Duodenal mucosa (tissue), 2 donors: ENCODE measurements at regions not wholly inside any gene's neighbourhood (a gene's known extent, or its start where the extent isn't known, plus 50 kb on each side); places are given as distances from the start of the nearest gene placed in this dataset.

Experiments used
- H3K27ac ChIP-seq: one replicate; pipeline ENCODE4 v1.7.0; 2013; ENCODE audit warnings: low read depth, low read length
- H3K27me3 ChIP-seq, 2 donors: one replicate each; pipeline ENCODE4 v1.7.0; 2013; ENCODE audit warnings: low read length in 2 of 2, control low read depth in 1 of 2; ENCODE audit not compliant: insufficient read depth in 2 of 2, control insufficient read depth in 1 of 2
- H3K36me3 ChIP-seq, 2 donors: one replicate each; pipeline ENCODE4 v1.7.0; 2013; ENCODE audit warnings: low read length in 2 of 2, control low read depth in 1 of 2; ENCODE audit not compliant: insufficient read depth in 2 of 2, control insufficient read depth in 1 of 2
- H3K4me1 ChIP-seq, 2 donors: one replicate each; pipeline ENCODE4 v1.7.0; 2013; ENCODE audit warnings: low read length in 2 of 2, control low read depth in 1 of 2; ENCODE audit not compliant: insufficient read depth in 2 of 2, control insufficient read depth in 1 of 2
- H3K4me3 ChIP-seq, 2 donors: one replicate each; pipeline ENCODE4 v1.7.0; 2013; ENCODE audit warnings: low read length in 2 of 2, low read depth in 1 of 2
- H3K9ac ChIP-seq, 2 donors: one replicate each; pipeline ENCODE4 v1.7.0; 2013; ENCODE audit warnings: low read length in 2 of 2, low read depth in 1 of 2
- H3K9me3 ChIP-seq, 2 donors: one replicate each; pipeline ENCODE4 v1.7.0; 2013; ENCODE audit warnings: low read length in 2 of 2, control low read depth in 1 of 2; ENCODE audit not compliant: control insufficient read depth in 1 of 2

DNA sequence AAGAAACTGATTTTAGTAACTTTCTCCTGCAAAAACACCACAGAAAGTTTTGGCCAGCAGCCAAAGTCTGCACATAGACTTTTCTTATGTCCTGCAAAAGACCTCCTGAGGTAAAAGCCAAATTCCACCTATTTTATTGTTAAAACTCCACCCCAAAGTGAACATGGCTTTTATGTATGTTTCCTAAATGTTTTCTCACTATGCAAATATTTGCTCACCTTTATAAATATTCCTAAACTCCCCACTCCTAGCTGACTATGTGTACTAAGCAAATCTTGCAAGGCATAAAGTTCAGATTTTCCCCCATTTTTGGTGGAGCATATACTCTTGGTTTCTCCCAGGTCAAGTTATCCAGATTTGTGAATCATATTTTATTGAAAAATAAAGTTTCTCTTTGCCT is 446.2 kb downstream of the DNAH5 start:
- Histone ChIP-seq H3K27ac (no peak overlapping the region), H3K4me1 (no peaks in the 10 kb centered on the region), H3K36me3 (no peaks in the 10 kb centered on the region), H3K4me3 (no peak overlapping the region), H3K9ac (no peak overlapping the region), H3K27me3 (no peaks in the 10 kb centered on the region), H3K9me3 (no peaks in the 10 kb centered on the region)

- Histone ChIP-seq H3K4me1 (no peaks in the 10 kb centered on the region), H3K27ac (no peak overlapping the region), H3K36me3 (no peaks in the 10 kb centered on the region), H3K4me3 (no peak overlapping the region), H3K9me3 (no peaks in the 10 kb centered on the region), H3K9ac (no peak overlapping the region), H3K27me3 (no peaks in the 10 kb centered on the region)
Observed at GRCh38 chr5:13488254-13488931, 456.1 kb downstream of the DNAH5 start.

- no peaks in the 10 kb centered on the region for H3K36me3 ChIP-seq
Observed at GRCh38 chr5:13480834-13481233, 463.7 kb downstream of the DNAH5 start.

GRCh38 chr5:13478831-13479465 is 465.5 kb downstream of the DNAH5 start:
- Histone ChIP-seq H3K27ac (no peak overlapping the region), H3K4me1 (no peaks in the 10 kb centered on the region), H3K27me3 (no peaks in the 10 kb centered on the region), H3K9me3 (no peaks in the 10 kb centered on the region), H3K36me3 (no peaks in the 10 kb centered on the region), H3K9ac (no peak overlapping the region), H3K4me3 (no peak overlapping the region)

More at GRCh38 chr5:13480834-13481233, 463.7 kb downstream of the DNAH5 start:
- no peaks in the 10 kb centered on the region for H3K27me3 ChIP-seq
- no peak overlapping the region for H3K4me3 ChIP-seq
- no peak overlapping the region for H3K27ac ChIP-seq
- no peaks in the 10 kb centered on the region for H3K4me1 ChIP-seq
- no peaks in the 10 kb centered on the region for H3K9me3 ChIP-seq
- no peak overlapping the region for H3K9ac ChIP-seq

DNA sequence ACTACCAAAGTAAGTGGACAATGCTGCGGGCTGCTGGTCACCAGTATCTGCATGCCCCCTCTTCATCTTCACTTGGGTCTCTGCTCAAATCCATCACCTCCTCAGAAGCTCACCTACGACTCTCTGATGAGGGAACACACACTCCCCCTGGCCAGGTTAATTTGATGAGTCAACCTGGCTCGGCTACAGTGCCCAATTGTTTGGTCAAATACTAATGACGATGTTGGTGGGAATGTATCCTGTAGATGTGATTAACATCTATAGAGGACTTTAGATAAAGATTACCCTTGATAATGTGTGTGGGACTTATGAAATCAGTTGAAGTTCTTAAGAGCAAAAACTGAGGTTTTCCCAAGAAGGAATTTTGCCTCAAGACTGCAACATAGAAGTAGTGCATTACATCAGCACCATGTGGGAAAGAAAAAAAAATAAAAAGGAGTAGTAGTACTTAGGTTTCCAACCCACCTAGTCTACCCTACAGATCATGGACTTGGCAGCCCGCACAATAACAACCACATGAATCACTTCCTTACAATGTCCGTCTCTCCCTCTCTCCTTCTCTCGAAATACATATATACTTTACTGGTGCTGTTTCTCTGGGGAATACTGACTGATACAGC is 467.3 kb downstream of the DNAH5 start:
- Histone ChIP-seq H3K36me3 (no peaks in the 10 kb centered on the region), H3K9ac (no peak overlapping the region)

DNA sequence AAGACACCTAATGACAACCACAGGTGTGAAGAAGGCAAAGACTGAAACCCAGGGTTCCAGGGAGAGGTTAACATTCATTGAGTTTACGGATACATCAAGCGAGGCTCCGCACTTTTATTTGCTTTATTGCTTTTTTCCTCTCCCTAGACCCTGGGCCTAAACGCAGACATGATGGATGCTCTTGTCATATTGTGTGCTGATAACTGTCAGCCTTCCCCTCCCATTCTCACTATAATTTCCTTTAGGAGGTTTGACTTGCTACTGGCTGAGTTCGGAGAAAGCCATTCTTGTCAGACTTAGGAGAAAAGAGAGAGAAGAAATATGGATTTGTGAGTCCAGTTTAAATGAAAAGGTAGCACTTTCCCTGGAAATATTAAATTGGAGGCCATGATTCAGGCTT is 471.6 kb downstream of the DNAH5 start:
- Histone ChIP-seq H3K27me3 (no peaks in the 10 kb centered on the region), H3K4me1 (no peaks in the 10 kb centered on the region), H3K4me3 (no peak overlapping the region), H3K9me3 (no peaks in the 10 kb centered on the region), H3K27ac (no peak overlapping the region), H3K9ac (no peak overlapping the region), H3K36me3 (no peaks in the 10 kb centered on the region)

More for the DNA sequence above, 467.3 kb downstream of the DNAH5 start:
- H3K4me3 ChIP-seq = no peak overlapping the region
- H3K27me3 ChIP-seq = no peaks in the 10 kb centered on the region
- H3K9me3 ChIP-seq = no peaks in the 10 kb centered on the region
- H3K4me1 ChIP-seq = no peaks in the 10 kb centered on the region
- no peak overlapping the region for H3K27ac ChIP-seq

- H3K4me3 ChIP-seq = no peak overlapping the region
- H3K27ac ChIP-seq = no peak overlapping the region
- no peaks in the 10 kb centered on the region for H3K36me3 ChIP-seq
- H3K4me1 ChIP-seq = no peaks in the 10 kb centered on the region
- H3K9me3 ChIP-seq = no peaks in the 10 kb centered on the region
- H3K9ac ChIP-seq = no peak overlapping the region
- H3K27me3 ChIP-seq = no peaks in the 10 kb centered on the region
Observed at GRCh38 chr5:13470975-13471374, 473.5 kb downstream of the DNAH5 start.

DNA sequence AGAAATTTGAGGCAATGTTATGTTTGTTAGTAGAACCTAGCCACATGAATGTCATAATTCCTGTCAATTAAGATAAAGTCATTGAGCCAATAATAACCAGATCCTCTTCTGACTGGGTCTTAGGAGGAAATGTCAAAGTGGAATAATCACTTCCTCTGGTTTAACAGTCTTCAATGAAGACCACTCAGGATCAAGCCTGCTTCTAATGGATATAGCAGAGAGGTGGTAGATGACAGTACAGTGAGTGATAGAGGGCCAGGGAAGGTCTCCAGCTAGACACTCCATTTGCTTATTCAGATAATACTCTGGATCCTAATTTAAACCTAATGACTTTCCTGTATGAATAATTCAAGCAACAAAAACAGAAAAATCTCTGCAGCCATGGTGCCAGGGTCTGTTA is 474.2 kb downstream of the DNAH5 start:
- H3K9ac ChIP-seq = no peak overlapping the region
- H3K4me1 ChIP-seq = no peaks in the 10 kb centered on the region
- H3K36me3 ChIP-seq = no peaks in the 10 kb centered on the region
- no peaks in the 10 kb centered on the region for H3K27me3 ChIP-seq
- no peak overlapping the region for H3K27ac ChIP-seq
- H3K9me3 ChIP-seq = no peaks in the 10 kb centered on the region
- H3K4me3 ChIP-seq = no peak overlapping the region

- Histone ChIP-seq H3K27ac (no peak overlapping the region), H3K9me3 (no peaks in the 10 kb centered on the region), H3K9ac (no peak overlapping the region), H3K4me3 (no peak overlapping the region), H3K27me3 (no peaks in the 10 kb centered on the region), H3K4me1 (no peaks in the 10 kb centered on the region), H3K36me3 (no peaks in the 10 kb centered on the region)
Observed at GRCh38 chr5:13464532-13465193, 479.8 kb downstream of the DNAH5 start.

DNA sequence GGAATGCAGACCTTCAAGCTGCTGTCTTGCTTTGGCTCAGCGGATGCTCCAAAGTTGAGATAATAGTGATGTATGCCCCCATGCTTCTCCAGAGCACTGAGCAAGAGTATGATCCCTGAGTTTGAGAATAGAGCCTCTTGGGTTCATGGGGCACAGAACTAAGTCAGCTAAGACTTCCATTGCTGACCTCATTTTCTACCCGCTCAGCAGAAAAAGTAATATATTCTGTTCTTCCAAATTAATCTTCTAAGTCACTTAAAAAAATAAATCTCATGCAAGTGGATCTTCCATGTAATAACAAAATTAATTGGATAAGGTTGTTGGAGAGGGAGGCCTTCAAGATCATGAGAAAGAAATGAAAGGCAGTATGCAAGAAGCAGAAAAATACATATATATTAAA is 483.9 kb downstream of the DNAH5 start:
- Histone ChIP-seq H3K4me3 (no peak overlapping the region), H3K9ac (no peak overlapping the region), H3K36me3 (no peaks in the 10 kb centered on the region), H3K27ac (no peak overlapping the region), H3K27me3 (no peaks in the 10 kb centered on the region), H3K4me1 (no peaks in the 10 kb centered on the region), H3K9me3 (no peaks in the 10 kb centered on the region)
